Activated naive CD4-positive, alpha-beta T cell treated with anti-CD3 and anti-CD28 coated beads for 36 hours (primary cell): ENCODE measurements at regions not wholly inside any gene's neighbourhood (a gene's known extent, or its start where the extent isn't known, plus 50 kb on each side); places are given as distances from the start of the nearest gene placed in this dataset.

Source experiments
- CTCF ChIA-PET: fragments of 350-600 bp; sonication (Branson Sonifier 250); formaldehyde crosslinking; loops from one replicate; lab custom pipeline; 2021; ENCODE audit warnings: antibody characterized with exemption; lab: Charles Lee
- DNase-seq: peaks from one replicate; pipeline ENCODE4 v3.0.0-alpha.2; 2020
- H3K27ac Mint-ChIP-seq: one replicate; pipeline ENCODE4 v1.8.0; 2021; ENCODE audit warnings: mild to moderate bottlenecking, mixed read lengths
- H3K27me3 Mint-ChIP-seq: one replicate; pipeline ENCODE4 v1.8.0; 2021; ENCODE audit warnings: low read depth, mixed read lengths
- H3K36me3 Mint-ChIP-seq: one replicate; pipeline ENCODE4 v1.8.0; 2021; ENCODE audit warnings: low read depth, mixed read lengths
- H3K4me1 Mint-ChIP-seq: one replicate; pipeline ENCODE4 v1.8.0; 2021; ENCODE audit warnings: low read depth, mixed read lengths
- H3K4me3 Mint-ChIP-seq: one replicate; pipeline ENCODE4 v1.8.0; 2021; ENCODE audit warnings: mild to moderate bottlenecking, moderate library complexity, mixed read lengths
- H3K9me3 Mint-ChIP-seq: one replicate; pipeline ENCODE4 v1.8.0; 2021; ENCODE audit warnings: mixed read lengths
- intact Hi-C: fragments of 100-400 bp; cut with micrococcal nuclease; formaldehyde crosslinking; loops from one replicate; pipeline ENCODE4 v1.15.1; 2023

DNA sequence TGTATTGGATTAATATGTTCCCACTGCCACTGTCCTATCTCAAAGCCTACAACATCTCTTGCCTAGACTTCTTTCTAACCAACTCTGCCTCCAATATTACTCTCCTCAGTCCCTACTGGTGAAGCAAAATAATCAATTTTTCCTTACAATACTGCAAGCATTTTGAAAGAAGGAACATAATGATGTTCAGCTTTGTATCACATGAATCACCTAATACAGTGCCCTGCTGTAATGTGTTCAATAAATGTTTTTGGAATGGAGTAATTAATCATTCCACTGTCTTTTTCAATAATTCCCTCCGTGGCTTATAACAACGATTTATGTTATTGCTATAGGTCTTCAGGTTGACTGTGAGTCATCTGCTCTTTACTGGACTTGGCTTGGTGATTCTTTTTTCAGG, 356.4 kb downstream of the TDRD15 start:
- Mint-ChIP-seq H3K4me1 (no peaks in the 10 kb centered on the region), H3K4me3 (no peak overlapping the region), H3K27me3 (no peaks in the 10 kb centered on the region), H3K27ac (no peak overlapping the region), H3K9me3 (peaks cover 7% of the 10 kb centered on the region), H3K36me3 (no peaks in the 10 kb centered on the region)
- intact Hi-C loops = no loop called here
- CTCF ChIA-PET = no interaction called here
- no peak for DNase-seq

DNA sequence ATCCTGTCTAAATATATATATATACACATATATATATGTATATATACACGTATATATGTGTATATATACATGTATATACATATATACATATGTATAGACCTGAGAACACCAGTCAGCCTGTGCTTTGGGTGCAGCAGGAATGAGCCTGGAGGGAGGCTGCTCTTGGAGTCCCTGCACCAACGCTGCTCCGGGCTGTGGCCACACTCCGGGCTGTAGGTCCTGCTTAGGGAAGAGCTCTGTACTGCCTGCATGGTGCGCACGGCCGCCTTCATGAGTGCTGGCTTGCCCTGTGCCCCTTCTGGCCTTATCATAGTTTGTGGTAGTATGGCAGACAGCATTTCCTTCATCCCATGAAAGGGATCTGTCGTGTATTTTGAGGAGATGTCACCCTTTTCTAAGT, 360.9 kb downstream of the TDRD15 start:
- intact Hi-C loops = no loop called here
- no peaks in the 10 kb centered on the region for H3K4me1 Mint-ChIP-seq
- no peak overlapping the region for H3K4me3 Mint-ChIP-seq
- no peak for DNase-seq
- H3K27me3 Mint-ChIP-seq = no peaks in the 10 kb centered on the region
- H3K9me3 Mint-ChIP-seq = peaks cover 6% of the 10 kb centered on the region
- H3K36me3 Mint-ChIP-seq = no peaks in the 10 kb centered on the region
- H3K27ac Mint-ChIP-seq = no peak overlapping the region
- CTCF ChIA-PET = interaction anchor here (0.6 kb wide), 1 partner anchor 558 kb away, joined by 3 read pairs; no protein-coding TSS in a partner anchor

DNA sequence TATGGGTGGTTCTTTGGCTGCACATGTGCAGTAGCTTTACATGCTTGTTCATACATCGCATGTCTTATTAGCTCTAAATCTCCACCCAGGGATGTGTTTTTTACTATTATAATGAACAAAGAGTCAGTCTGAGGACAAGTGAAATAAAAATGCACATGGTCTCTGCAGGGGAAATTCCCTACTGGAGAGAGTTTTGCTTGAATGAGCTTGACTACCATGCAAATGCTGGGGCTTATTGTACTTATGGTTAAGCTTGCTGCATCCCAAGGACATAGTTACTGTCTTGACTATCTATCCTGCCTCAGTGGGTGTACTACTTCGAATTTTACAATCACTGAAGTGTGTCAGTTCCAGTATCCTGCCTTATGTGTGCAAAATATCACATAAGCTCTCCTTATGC, 362.7 kb downstream of the TDRD15 start:
- no peaks in the 10 kb centered on the region for H3K27me3 Mint-ChIP-seq
- no peak for DNase-seq
- CTCF ChIA-PET = no interaction called here
- H3K36me3 Mint-ChIP-seq = no peaks in the 10 kb centered on the region
- intact Hi-C loops = no loop called here
- H3K9me3 Mint-ChIP-seq = peaks cover 6% of the 10 kb centered on the region
- no peak overlapping the region for H3K4me3 Mint-ChIP-seq
- H3K4me1 Mint-ChIP-seq = no peaks in the 10 kb centered on the region
- H3K27ac Mint-ChIP-seq = no peak overlapping the region

DNA sequence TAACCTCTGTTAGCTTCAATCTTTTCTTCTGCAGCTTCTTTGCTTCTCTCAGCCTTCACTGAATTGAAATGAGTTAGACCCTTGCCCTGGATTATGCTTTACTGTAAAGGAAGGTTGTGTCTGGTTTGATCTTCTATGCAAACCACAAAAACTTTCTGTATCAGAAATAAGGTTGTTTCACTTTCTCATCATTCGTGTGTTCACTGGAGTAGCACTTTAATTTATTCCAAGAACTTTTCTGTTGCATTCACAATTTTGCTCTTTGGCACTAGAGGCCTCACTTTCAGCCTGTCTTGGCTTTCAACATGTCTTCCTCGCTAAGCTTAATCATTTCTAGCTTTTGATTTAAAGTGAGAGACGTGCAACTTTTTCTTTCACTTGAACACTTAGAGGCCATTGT, 365.3 kb downstream of the TDRD15 start:
- Mint-ChIP-seq H3K36me3 (no peaks in the 10 kb centered on the region), H3K4me3 (no peak overlapping the region), H3K27me3 (no peaks in the 10 kb centered on the region), H3K9me3 (peaks cover 8% of the 10 kb centered on the region), H3K27ac (no peak overlapping the region), H3K4me1 (no peaks in the 10 kb centered on the region)
- CTCF ChIA-PET = no interaction called here
- no peak for DNase-seq
- intact Hi-C loops = no loop called here

DNA sequence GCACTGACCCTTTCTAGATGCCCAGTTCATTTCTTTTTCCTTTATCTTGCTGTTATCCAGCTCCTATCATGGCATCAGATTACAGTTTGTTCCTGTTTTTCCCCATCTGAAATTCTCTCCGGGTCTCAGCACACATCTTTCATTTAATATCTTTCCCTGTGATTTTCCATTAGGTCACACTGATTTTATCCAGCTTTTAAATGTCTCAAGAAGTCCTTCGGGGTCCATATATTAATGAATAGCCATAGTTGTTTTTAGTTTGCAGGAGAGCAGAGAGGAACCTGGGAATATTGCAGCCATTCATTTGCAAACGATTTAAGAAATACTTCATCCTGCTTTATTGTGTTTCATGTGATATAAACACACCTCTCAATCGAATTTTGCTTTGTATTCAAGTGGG, 374.2 kb downstream of the TDRD15 start:
- Mint-ChIP-seq H3K4me1 (no peaks in the 10 kb centered on the region), H3K36me3 (no peaks in the 10 kb centered on the region), H3K27ac (no peak overlapping the region), H3K27me3 (no peaks in the 10 kb centered on the region), H3K4me3 (no peak overlapping the region), H3K9me3 (no peaks in the 10 kb centered on the region)
- intact Hi-C loops = no loop called here
- no peak for DNase-seq
- CTCF ChIA-PET = no interaction called here

DNA sequence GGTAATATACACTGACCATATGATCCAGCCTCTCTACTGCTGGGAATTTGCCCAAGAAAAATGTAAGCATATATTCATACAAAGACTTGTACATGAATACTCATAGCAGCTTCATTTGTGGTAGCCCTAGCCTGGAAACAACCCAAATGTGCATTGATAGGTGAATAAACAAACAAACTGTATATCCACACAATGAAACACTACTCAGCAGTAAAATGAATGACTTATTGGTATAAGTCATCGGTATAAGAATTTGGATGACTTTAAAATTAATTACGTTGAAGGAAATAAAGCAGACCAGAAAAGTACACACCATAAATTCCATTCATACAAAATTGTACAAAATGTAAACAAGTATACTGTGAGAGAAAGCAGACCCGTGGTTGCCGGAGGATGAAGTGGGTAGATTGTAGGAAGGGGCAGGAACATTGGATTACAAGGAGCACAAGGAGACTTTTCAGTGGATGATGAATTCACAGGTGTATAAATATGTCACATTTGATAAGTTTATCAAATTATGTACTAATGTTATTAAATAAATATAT, 376.7 kb downstream of the TDRD15 start:
- Mint-ChIP-seq H3K9me3 (peaks cover 2% of the 10 kb centered on the region), H3K4me3 (no peak overlapping the region), H3K4me1 (no peaks in the 10 kb centered on the region), H3K36me3 (no peaks in the 10 kb centered on the region), H3K27ac (no peak overlapping the region), H3K27me3 (no peaks in the 10 kb centered on the region)
- intact Hi-C loops = no loop called here
- CTCF ChIA-PET = interaction anchor here (0.6 kb wide), 1 partner anchor 92 kb away, joined by 3 read pairs; no protein-coding TSS in a partner anchor
- DNase-seq = no peak

DNA sequence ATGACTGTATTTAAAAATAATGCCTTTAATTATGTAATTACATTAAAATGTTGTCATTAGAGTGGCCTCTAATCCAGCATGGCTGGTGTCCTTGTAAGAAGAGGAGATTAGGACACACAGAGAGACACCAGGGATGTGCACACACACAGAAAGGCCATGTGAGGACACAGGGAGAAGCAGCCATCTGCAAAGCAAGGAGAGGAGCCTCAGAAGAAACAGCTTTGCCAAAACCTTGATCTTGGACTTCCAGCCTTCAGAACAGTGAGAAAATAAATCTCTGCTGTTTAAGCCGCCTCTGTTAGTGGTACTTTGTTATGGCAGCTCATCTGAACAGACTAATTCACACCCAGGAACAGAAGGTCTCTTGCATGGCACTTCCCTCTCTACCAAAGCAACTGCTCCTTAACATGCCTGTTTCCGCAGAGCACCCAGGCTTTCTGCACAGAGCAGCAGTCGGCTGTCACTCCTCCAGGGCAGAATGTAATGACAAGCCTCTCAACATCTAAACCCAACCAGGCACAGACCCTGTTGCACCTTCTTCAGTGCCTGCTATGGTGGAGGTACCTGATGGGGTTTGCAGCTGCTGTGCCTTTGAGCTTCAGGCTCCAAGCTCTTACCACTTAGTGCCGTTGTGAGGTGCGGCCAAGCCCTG, 377.7 kb downstream of the TDRD15 start:
- peaks cover 2% of the 10 kb centered on the region for H3K9me3 Mint-ChIP-seq
- intact Hi-C loops = no loop called here
- H3K27me3 Mint-ChIP-seq = no peaks in the 10 kb centered on the region

DNA sequence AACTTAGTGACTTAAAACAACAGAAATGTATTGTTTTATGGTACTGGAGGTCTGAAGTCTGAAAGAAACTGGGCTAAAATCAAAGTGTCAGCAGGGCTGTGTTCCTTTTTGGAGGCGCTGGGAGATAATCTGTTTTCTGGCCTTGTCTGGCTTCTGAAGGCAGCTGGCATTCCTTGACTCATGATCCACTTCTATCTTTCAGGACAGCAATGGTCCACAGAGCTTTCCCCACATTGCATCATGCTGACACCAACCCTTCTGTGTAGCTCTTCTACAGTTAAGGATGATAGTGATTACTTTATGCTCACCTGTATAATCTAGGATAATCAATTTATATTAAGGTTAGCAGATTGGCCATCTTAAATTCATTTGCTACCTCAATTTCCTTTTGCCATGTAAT, 392.1 kb downstream of the TDRD15 start:
- CTCF ChIA-PET = no interaction called here
- intact Hi-C loops = no loop called here
- H3K27me3 Mint-ChIP-seq = no peaks in the 10 kb centered on the region
- H3K9me3 Mint-ChIP-seq = peaks cover 6% of the 10 kb centered on the region
- H3K27ac Mint-ChIP-seq = no peak overlapping the region
- H3K36me3 Mint-ChIP-seq = no peaks in the 10 kb centered on the region
- no peak overlapping the region for H3K4me3 Mint-ChIP-seq
- DNase-seq = no peak
- H3K4me1 Mint-ChIP-seq = no peaks in the 10 kb centered on the region

More for the DNA sequence above, 377.7 kb downstream of the TDRD15 start:
- Mint-ChIP-seq H3K4me1 (no peaks in the 10 kb centered on the region), H3K4me3 (no peak overlapping the region), H3K36me3 (no peaks in the 10 kb centered on the region), H3K27ac (no peak overlapping the region)
- DNase-seq = no peak
- CTCF ChIA-PET = interaction anchor here (0.6 kb wide), 1 partner anchor 875 kb away, joined by 4 read pairs; no protein-coding TSS in a partner anchor

DNA sequence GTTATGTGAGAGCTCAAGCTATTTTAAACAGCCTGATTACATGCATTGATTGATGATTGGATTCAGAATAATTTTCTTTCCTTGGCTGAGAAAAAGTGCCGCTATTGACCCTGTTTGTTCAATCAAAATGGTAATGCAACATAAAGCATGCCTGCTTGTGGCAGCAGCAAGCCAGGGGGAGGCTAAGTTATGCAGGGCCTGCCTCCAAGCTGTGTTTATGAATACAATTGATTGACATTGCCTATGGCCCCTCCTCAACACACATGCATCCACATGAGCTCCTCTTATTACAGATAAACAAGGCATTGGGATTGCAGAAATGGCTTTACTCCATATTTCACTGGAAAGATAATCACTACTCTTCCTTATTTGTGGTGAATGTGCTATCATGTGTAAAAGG, 395.6 kb downstream of the TDRD15 start:
- Mint-ChIP-seq H3K9me3 (peaks cover 9% of the 10 kb centered on the region), H3K27ac (no peak overlapping the region), H3K4me3 (no peak overlapping the region), H3K36me3 (no peaks in the 10 kb centered on the region), H3K27me3 (no peaks in the 10 kb centered on the region), H3K4me1 (no peaks in the 10 kb centered on the region)
- intact Hi-C loops = no loop called here
- no peak for DNase-seq
- CTCF ChIA-PET = no interaction called here

DNA sequence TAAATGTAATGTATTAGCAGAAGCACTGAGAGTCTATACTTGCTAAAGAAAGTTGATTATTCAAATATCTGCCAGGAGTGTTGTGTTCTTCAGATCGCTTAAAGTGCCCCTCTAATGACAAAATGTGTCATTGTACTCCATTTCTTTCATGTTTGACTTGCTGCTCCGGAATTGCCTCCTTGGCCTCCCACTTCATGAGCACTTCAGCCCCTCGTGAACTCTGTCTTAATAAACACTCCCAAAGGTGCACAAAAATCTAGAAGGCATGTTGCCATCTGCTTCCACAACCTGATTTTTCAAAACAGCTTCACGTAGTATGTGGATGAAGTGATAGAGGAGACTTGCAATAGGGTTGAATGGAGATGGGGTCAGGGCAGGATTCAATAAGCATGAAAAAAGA, 396.1 kb downstream of the TDRD15 start:
- CTCF ChIA-PET = no interaction called here
- Mint-ChIP-seq H3K9me3 (peaks cover 9% of the 10 kb centered on the region), H3K27ac (no peak overlapping the region), H3K4me1 (no peaks in the 10 kb centered on the region), H3K36me3 (no peaks in the 10 kb centered on the region), H3K4me3 (no peak overlapping the region), H3K27me3 (no peaks in the 10 kb centered on the region)
- no peak for DNase-seq
- intact Hi-C loops = no loop called here

DNA sequence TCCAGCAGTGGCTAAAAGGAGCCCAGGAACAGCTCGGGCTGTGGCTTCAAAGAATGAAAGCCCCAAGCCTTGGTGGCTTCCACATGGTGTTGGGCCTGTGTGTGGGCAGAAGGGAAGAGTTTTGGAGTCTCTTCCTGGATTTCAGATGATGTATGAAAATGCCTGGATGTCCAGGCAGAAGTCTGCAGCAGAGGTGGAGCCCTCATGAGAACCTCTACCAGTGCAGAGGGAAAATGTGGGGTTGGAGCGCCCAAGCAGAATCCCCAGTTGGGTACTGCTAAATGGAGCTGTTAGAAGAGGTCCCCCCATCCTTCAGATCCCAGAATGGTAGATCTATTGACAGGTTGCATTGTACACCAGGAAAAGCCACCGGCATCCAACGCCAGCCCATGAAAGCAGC, 412.1 kb downstream of the TDRD15 start:
- CTCF ChIA-PET = no interaction called here
- intact Hi-C loops = no loop called here

DNA sequence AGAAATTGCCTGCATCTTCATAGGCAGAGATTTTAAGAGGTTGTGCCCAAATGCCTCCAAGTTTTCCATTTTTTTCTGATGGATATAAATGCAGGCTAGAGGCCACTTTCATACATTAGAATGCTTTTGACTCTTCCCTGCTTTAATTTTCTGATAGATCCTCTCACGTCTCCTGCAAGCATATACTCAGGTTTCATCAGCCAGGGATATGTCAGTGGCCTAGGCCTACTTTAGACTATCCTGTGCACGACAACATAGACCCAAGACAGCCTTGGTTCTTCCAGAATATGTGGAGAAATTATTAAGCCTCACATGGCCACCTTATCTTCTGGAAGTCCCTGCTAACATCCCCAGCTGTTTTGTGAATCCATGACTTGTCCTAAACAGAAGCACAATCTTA, 415.9 kb downstream of the TDRD15 start:
- intact Hi-C loops = no loop called here
- Mint-ChIP-seq H3K9me3 (peaks cover 20% of the 10 kb centered on the region), H3K27ac (no peak overlapping the region), H3K27me3 (no peaks in the 10 kb centered on the region), H3K4me1 (no peaks in the 10 kb centered on the region), H3K4me3 (no peak overlapping the region), H3K36me3 (peaks cover 3% of the 10 kb centered on the region)
- no peak for DNase-seq
- CTCF ChIA-PET = no interaction called here

More for the DNA sequence above, 412.1 kb downstream of the TDRD15 start:
- no peaks in the 10 kb centered on the region for H3K4me1 Mint-ChIP-seq
- H3K27ac Mint-ChIP-seq = no peak overlapping the region
- H3K9me3 Mint-ChIP-seq = peaks cover 20% of the 10 kb centered on the region
- H3K4me3 Mint-ChIP-seq = no peak overlapping the region
- no peak for DNase-seq
- H3K36me3 Mint-ChIP-seq = peaks cover 3% of the 10 kb centered on the region
- H3K27me3 Mint-ChIP-seq = no peaks in the 10 kb centered on the region

DNA sequence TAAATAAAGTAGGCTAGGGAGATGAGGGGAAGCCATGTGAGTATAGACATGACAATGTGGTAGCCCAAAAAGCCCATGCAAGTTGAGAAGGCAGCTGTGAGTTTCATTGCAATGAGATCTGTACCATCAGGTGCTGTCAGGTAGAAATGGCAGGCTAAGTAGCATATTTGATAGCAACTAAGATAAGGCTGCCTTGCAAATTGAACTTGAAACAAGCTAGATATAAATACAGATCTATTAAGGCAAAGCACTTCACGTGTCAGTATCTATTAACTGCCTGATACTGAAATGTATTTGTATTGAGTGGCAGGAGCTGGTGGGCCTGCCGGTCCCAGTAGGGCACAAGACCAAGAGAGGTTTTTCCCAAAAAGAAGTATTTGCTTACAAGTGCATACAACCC, 419.9 kb downstream of the TDRD15 start:
- CTCF ChIA-PET = no interaction called here
- peaks cover 2% of the 10 kb centered on the region for H3K9me3 Mint-ChIP-seq

More for the DNA sequence above, 419.9 kb downstream of the TDRD15 start:
- intact Hi-C loops = no loop called here
- Mint-ChIP-seq H3K36me3 (no peaks in the 10 kb centered on the region), H3K4me1 (no peaks in the 10 kb centered on the region), H3K27ac (no peak overlapping the region), H3K27me3 (no peaks in the 10 kb centered on the region), H3K4me3 (no peak overlapping the region)
- no peak for DNase-seq
